ENCODE measurements at regions not wholly inside any gene's neighbourhood (a gene's known extent, or its start where the extent isn't known, plus 50 kb on each side); places are given as distances from the start of the nearest gene placed in this dataset.

DNA sequence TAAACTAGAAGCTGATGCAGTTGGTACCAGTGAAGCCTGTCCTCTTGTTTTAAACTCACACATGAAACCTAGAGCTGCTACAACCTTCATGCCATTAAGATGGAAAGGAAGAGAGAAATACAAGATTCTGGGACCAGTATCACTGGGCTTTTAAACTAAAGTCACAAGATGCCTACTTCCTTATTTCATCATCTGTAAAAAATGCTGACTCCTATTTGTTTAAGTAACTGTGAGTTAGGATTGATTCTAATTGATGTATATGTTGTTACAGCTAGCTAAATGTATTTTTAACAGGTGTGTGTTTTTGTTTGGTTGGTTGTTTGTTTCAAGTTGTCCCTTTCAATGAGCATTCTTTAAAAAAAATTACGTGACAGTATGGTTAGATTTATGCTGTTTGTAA, 833.3 kb upstream of the PRMT6 start:
- Histone ChIP-seq H3K4me1 (ENCODE audit: control insufficient read depth, insufficient read depth, low read length) (no peaks in the 10 kb centered on the region), H3K9me3 (ENCODE audit: control insufficient read depth in 2 of 2, low read length in 2 of 2) (no peaks in the 10 kb centered on the region), H3K36me3 (ENCODE audit: control insufficient read depth in 2 of 2, insufficient read depth in 2 of 2, low read length in 2 of 2) (no peaks in the 10 kb centered on the region), H3K27ac (ENCODE audit: low read length) (no peak overlapping the region), H3K4me3 (ENCODE audit: low read length in 2 of 2) (no peak overlapping the region), H3K27me3 (ENCODE audit: control insufficient read depth in 1 of 2, insufficient read depth in 2 of 2, low read length in 2 of 2) (no peaks in the 10 kb centered on the region), H3K9ac (ENCODE audit: low read length in 2 of 2) (no peak overlapping the region)

DNA sequence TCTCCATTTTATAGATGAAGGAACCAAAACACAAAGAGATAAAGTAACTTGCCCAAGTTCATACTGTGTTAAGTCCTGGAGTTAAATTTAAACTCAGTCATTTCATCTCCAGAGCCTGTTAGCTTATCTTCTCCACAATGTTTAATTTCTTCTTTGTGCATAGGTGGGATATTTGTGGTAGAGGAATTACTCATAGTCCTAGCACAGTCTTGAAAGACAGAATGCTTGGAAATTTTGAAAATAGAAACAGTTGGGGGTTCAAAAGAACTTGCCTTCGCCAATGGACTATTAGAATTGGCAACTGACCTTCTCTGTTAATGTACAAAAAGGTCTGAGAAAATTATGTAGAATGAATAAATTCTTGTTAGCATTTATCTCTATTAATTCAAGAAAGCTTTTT, 832.0 kb upstream of the PRMT6 start:
- Histone ChIP-seq H3K27me3 (ENCODE audit: control insufficient read depth in 1 of 2, insufficient read depth in 2 of 2, low read length in 2 of 2) (no peaks in the 10 kb centered on the region), H3K9me3 (ENCODE audit: control insufficient read depth in 2 of 2, low read length in 2 of 2) (no peaks in the 10 kb centered on the region), H3K27ac (ENCODE audit: low read length) (no peak overlapping the region), H3K9ac (ENCODE audit: low read length in 2 of 2) (no peak overlapping the region), H3K4me1 (ENCODE audit: control insufficient read depth, insufficient read depth, low read length) (no peaks in the 10 kb centered on the region), H3K36me3 (ENCODE audit: control insufficient read depth in 2 of 2, insufficient read depth in 2 of 2, low read length in 2 of 2) (no peaks in the 10 kb centered on the region), H3K4me3 (ENCODE audit: low read length in 2 of 2) (no peak overlapping the region)

DNA sequence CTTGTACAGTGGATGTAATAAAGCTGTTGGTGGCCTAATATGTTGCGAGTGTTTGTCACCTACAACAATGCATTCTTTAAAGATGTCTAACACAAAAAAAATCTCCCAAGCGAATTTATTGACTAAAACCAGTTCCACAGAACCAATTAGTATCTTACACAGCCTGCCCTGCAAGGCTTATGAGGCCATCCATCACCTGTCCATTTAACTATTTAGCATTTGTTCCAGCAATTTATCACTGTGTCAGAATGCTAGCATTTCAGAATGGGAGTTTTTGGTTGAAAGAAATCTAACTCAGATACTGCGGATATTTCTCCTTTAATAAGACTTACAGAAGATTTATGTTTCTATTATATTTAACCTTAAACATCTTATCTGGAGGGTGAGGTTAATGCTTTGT, 831.1 kb upstream of the PRMT6 start:
- Histone ChIP-seq H3K9me3 (ENCODE audit: control insufficient read depth in 2 of 2, low read length in 2 of 2) (no peaks in the 10 kb centered on the region), H3K4me3 (ENCODE audit: low read length in 2 of 2) (no peak overlapping the region), H3K27ac (ENCODE audit: low read length) (no peak overlapping the region), H3K27me3 (ENCODE audit: control insufficient read depth in 1 of 2, insufficient read depth in 2 of 2, low read length in 2 of 2) (no peaks in the 10 kb centered on the region), H3K36me3 (ENCODE audit: control insufficient read depth in 2 of 2, insufficient read depth in 2 of 2, low read length in 2 of 2) (no peaks in the 10 kb centered on the region), H3K4me1 (ENCODE audit: control insufficient read depth, insufficient read depth, low read length) (no peaks in the 10 kb centered on the region), H3K9ac (ENCODE audit: low read length in 2 of 2) (no peak overlapping the region)

DNA sequence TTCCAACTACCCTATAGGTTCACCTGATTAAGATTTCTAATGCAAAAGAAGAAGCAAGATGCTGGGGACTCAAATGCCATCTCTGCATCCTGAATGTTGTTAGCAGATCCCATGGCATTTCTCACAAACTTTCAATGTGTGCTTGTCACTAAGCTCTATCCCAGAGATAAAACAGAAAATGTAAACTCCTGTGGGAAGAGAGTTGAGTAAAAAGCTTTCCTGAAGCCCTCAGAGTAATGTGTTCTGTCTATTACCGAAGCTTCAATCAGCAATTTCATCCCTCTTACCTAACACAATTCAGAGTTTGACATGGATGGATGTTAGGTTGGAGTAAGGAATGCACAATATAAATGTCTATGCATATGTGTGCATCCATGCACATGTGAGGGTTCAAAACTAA, 829.9 kb upstream of the PRMT6 start:
- Histone ChIP-seq H3K36me3 (ENCODE audit: control insufficient read depth in 2 of 2, insufficient read depth in 2 of 2, low read length in 2 of 2) (no peaks in the 10 kb centered on the region), H3K9ac (ENCODE audit: low read length in 2 of 2) (no peak overlapping the region), H3K4me1 (ENCODE audit: control insufficient read depth, insufficient read depth, low read length) (no peaks in the 10 kb centered on the region), H3K27ac (ENCODE audit: low read length) (no peak overlapping the region), H3K9me3 (ENCODE audit: control insufficient read depth in 2 of 2, low read length in 2 of 2) (no peaks in the 10 kb centered on the region), H3K27me3 (ENCODE audit: control insufficient read depth in 1 of 2, insufficient read depth in 2 of 2, low read length in 2 of 2) (no peaks in the 10 kb centered on the region), H3K4me3 (ENCODE audit: low read length in 2 of 2) (no peak overlapping the region)

DNA sequence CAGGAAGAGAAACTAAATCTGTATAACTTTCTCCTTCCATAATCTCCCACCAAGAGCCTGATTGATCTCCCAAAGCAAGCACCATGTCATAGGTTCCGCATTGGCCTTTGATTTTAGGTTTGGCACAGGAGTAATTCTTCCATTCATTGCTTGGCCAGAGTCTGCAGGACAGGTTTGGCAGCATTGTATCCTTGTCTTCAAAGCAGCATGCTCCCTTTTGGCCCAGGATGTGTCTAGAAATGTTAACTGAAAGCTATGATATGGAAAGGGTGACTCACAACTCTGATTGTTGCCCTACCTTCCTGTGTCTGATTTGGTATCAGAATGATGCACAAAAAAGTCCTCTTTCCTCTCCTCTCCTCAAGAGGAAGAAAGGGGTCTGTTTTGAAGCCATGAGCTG, 824.3 kb upstream of the PRMT6 start:
- H3K4me3 ChIP-seq (ENCODE audit: low read length in 2 of 2): no peak overlapping the region
- H3K9ac ChIP-seq (ENCODE audit: low read length in 2 of 2): no peak overlapping the region
- no peaks in the 10 kb centered on the region for H3K27me3 ChIP-seq (ENCODE audit: control insufficient read depth in 1 of 2, insufficient read depth in 2 of 2, low read length in 2 of 2)
- no peak overlapping the region for H3K27ac ChIP-seq (ENCODE audit: low read length)
- H3K4me1 ChIP-seq (ENCODE audit: control insufficient read depth, insufficient read depth, low read length): no peaks in the 10 kb centered on the region
- no peaks in the 10 kb centered on the region for H3K9me3 ChIP-seq (ENCODE audit: control insufficient read depth in 2 of 2, low read length in 2 of 2)
- no peaks in the 10 kb centered on the region for H3K36me3 ChIP-seq (ENCODE audit: control insufficient read depth in 2 of 2, insufficient read depth in 2 of 2, low read length in 2 of 2)

DNA sequence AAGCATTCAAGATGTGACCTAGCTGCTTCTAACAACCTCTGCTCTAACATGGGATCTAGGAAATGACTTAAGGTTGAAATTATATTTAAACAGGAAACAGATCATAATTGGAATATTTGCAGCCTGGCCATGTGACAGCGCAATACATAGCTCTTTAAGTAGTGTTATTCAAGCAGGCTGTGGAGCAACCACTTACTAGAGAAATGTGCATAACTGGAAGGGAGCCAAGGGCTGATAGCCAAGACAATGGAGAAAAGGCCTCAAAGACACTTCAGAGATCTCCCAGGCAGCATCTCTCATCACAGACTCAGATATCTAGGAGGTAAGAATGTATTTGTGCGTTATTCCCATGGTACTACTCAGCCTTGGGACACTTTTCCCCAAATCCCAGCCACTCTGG, 823.0 kb upstream of the PRMT6 start:
- Histone ChIP-seq H3K9ac (ENCODE audit: low read length in 2 of 2) (no peak overlapping the region), H3K9me3 (ENCODE audit: control insufficient read depth in 2 of 2, low read length in 2 of 2) (no peaks in the 10 kb centered on the region)

DNA sequence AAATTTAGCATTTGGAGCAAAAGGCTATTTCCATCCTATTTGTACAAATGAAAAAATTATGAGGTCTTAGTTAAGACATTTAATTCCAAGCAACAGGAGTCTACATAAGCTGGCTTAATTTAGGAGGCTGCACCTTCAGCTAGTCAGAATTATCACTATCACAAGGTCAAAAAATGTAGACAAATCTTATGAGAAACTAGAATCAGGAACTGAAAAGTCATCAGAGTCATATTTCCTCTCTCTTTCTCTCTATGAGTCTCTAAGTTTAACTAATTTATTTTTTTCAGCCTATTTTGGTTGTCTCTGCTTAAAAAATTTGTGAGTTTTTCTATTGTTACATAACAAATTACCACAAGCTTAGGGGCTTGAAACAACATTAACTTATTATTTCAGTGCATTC, 807.1 kb upstream of the PRMT6 start:
- Histone ChIP-seq H3K36me3 (ENCODE audit: control insufficient read depth in 2 of 2, insufficient read depth in 2 of 2, low read length in 2 of 2) (no peaks in the 10 kb centered on the region), H3K4me3 (ENCODE audit: low read length in 2 of 2) (no peak overlapping the region), H3K9me3 (ENCODE audit: control insufficient read depth in 2 of 2, low read length in 2 of 2) (no peaks in the 10 kb centered on the region), H3K4me1 (ENCODE audit: control insufficient read depth, insufficient read depth, low read length) (no peaks in the 10 kb centered on the region), H3K9ac (ENCODE audit: low read length in 2 of 2) (no peak overlapping the region), H3K27ac (ENCODE audit: low read length) (no peak overlapping the region), H3K27me3 (ENCODE audit: control insufficient read depth in 1 of 2, insufficient read depth in 2 of 2, low read length in 2 of 2) (no peaks in the 10 kb centered on the region)

More for the DNA sequence above, 823.0 kb upstream of the PRMT6 start:
- H3K36me3 ChIP-seq (ENCODE audit: control insufficient read depth in 2 of 2, insufficient read depth in 2 of 2, low read length in 2 of 2): no peaks in the 10 kb centered on the region
- no peak overlapping the region for H3K4me3 ChIP-seq (ENCODE audit: low read length in 2 of 2)
- no peak overlapping the region for H3K27ac ChIP-seq (ENCODE audit: low read length)
- no peaks in the 10 kb centered on the region for H3K27me3 ChIP-seq (ENCODE audit: control insufficient read depth in 1 of 2, insufficient read depth in 2 of 2, low read length in 2 of 2)
- no peaks in the 10 kb centered on the region for H3K4me1 ChIP-seq (ENCODE audit: control insufficient read depth, insufficient read depth, low read length)

DNA sequence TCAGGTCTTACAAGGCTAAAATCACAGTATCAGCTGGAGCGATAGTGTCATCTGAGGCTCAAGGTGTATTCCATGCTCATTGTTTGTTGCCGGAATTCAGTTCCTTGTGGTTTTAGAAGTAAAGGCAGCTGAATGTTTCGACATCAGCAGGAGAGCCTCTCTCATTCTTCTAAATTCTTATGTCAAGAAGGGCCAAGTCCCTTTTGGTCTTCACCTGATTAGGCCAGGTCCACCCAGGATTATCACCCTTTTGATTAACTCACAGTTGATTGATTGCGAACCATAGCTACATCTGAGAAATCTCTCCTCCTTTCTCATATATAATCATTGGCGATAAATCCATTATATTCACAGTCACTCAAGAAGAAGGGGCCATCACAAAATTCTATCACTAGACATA, 806.7 kb upstream of the PRMT6 start:
- Histone ChIP-seq H3K27ac (ENCODE audit: low read length) (no peak overlapping the region), H3K4me1 (ENCODE audit: control insufficient read depth, insufficient read depth, low read length) (no peaks in the 10 kb centered on the region), H3K4me3 (ENCODE audit: low read length in 2 of 2) (no peak overlapping the region), H3K27me3 (ENCODE audit: control insufficient read depth in 1 of 2, insufficient read depth in 2 of 2, low read length in 2 of 2) (no peaks in the 10 kb centered on the region), H3K36me3 (ENCODE audit: control insufficient read depth in 2 of 2, insufficient read depth in 2 of 2, low read length in 2 of 2) (no peaks in the 10 kb centered on the region), H3K9me3 (ENCODE audit: control insufficient read depth in 2 of 2, low read length in 2 of 2) (no peaks in the 10 kb centered on the region), H3K9ac (ENCODE audit: low read length in 2 of 2) (no peak overlapping the region)

DNA sequence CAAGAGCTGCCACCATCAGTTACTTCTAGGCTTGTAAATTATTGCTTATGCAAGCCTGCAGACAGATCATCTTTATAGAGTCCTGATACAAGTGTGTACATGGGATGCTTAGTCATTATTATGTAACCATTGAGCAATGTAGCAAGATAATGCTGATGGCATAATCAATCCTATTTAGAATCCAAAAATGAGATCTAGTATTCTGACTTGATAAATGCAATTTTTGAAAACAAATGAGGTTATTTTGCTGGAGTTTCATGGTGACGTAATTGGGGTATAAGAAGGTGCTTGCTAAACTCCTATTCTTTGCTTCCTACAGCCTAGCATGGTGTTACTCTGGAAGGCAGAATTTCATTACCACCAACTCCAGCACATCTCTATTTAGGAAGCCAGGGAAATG, 801.7 kb upstream of the PRMT6 start:
- H3K27ac ChIP-seq (ENCODE audit: low read length): no peak overlapping the region
- H3K36me3 ChIP-seq (ENCODE audit: control insufficient read depth in 2 of 2, insufficient read depth in 2 of 2, low read length in 2 of 2): no peaks in the 10 kb centered on the region
- H3K9ac ChIP-seq (ENCODE audit: low read length in 2 of 2): no peak overlapping the region
- H3K27me3 ChIP-seq (ENCODE audit: control insufficient read depth in 1 of 2, insufficient read depth in 2 of 2, low read length in 2 of 2): no peaks in the 10 kb centered on the region
- H3K4me1 ChIP-seq (ENCODE audit: control insufficient read depth, insufficient read depth, low read length): no peaks in the 10 kb centered on the region
- no peak overlapping the region for H3K4me3 ChIP-seq (ENCODE audit: low read length in 2 of 2)
- H3K9me3 ChIP-seq (ENCODE audit: control insufficient read depth in 2 of 2, low read length in 2 of 2): no peaks in the 10 kb centered on the region

DNA sequence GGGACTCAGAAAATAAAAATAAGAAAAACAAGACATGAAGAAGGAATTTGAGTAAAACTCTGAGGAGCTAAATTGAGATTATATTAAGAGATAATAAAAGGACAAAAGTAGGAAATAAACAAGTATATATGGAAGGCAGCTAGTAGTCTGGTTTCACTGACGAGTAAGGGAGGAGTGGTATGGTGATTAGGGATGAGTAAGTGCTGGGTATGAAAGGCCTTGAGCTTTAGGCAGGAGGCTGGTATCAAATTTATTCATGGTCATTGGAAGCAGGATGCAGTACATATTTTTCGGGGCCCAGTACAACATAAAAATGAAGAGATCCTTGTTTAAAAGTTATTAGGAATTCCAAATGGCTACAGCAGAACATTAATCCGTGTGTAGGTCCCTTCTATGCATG, 789.7 kb upstream of the PRMT6 start:
- Histone ChIP-seq H3K9ac (ENCODE audit: low read length in 2 of 2) (no peak overlapping the region), H3K4me3 (ENCODE audit: low read length in 2 of 2) (no peak overlapping the region), H3K27ac (ENCODE audit: low read length) (no peak overlapping the region), H3K9me3 (ENCODE audit: control insufficient read depth in 2 of 2, low read length in 2 of 2) (no peaks in the 10 kb centered on the region), H3K36me3 (ENCODE audit: control insufficient read depth in 2 of 2, insufficient read depth in 2 of 2, low read length in 2 of 2) (no peaks in the 10 kb centered on the region), H3K27me3 (ENCODE audit: control insufficient read depth in 1 of 2, insufficient read depth in 2 of 2, low read length in 2 of 2) (no peaks in the 10 kb centered on the region), H3K4me1 (ENCODE audit: control insufficient read depth, insufficient read depth, low read length) (no peaks in the 10 kb centered on the region)

DNA sequence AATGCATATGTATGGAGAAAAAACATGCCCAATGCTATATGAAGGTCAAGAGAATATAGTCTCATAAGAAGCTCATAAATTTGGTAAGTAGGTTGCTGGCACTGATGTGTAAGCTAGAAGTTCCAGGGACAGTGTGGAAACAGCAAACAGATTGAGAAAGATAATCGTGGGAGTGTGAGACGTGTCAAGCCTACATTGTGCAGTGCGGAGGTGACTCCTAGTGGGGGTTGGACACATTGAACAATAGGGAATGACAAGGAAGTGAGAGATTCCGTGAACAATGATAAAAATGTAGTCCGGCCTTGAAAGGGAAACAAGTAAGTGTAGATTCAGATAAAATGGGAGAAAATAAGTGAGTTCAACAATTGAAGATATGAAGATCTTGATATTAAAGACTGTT, 788.4 kb upstream of the PRMT6 start:
- H3K36me3 ChIP-seq (ENCODE audit: control insufficient read depth in 2 of 2, insufficient read depth in 2 of 2, low read length in 2 of 2): no peaks in the 10 kb centered on the region
- no peak overlapping the region for H3K27ac ChIP-seq (ENCODE audit: low read length)
- H3K4me3 ChIP-seq (ENCODE audit: low read length in 2 of 2): no peak overlapping the region
- no peaks in the 10 kb centered on the region for H3K4me1 ChIP-seq (ENCODE audit: control insufficient read depth, insufficient read depth, low read length)
- no peaks in the 10 kb centered on the region for H3K27me3 ChIP-seq (ENCODE audit: control insufficient read depth in 1 of 2, insufficient read depth in 2 of 2, low read length in 2 of 2)
- H3K9ac ChIP-seq (ENCODE audit: low read length in 2 of 2): no peak overlapping the region
- no peaks in the 10 kb centered on the region for H3K9me3 ChIP-seq (ENCODE audit: control insufficient read depth in 2 of 2, low read length in 2 of 2)

DNA sequence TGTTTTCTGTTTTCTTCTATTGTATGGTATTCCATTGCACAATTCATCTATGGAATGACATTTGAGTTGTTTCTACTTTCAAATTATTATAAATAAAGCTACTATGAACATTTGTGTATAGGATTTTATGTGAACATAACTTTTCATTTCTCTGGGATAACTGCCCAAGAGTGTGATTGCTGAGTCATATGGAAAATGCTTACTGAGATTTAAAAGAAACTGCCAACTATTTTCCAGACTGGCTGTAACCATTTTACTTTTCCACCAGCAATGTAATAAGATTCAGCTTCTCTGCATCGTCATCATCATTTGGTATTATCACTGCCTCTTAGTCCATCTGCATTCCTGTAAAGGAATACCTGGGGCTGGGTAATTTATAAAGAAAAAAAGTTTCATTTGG, 779.6 kb upstream of the PRMT6 start:
- Histone ChIP-seq H3K36me3 (ENCODE audit: control insufficient read depth in 2 of 2, insufficient read depth in 2 of 2, low read length in 2 of 2) (no peaks in the 10 kb centered on the region), H3K4me1 (ENCODE audit: control insufficient read depth, insufficient read depth, low read length) (no peaks in the 10 kb centered on the region), H3K9ac (ENCODE audit: low read length in 2 of 2) (no peak overlapping the region), H3K9me3 (ENCODE audit: control insufficient read depth in 2 of 2, low read length in 2 of 2) (peaks cover 0 to under 1% of the 10 kb centered on the region in 2 donors), H3K4me3 (ENCODE audit: low read length in 2 of 2) (no peak overlapping the region), H3K27ac (ENCODE audit: low read length) (no peak overlapping the region), H3K27me3 (ENCODE audit: control insufficient read depth in 1 of 2, insufficient read depth in 2 of 2, low read length in 2 of 2) (no peaks in the 10 kb centered on the region)

All from stomach smooth muscle (tissue), 2 donors.